ENCODE measurements at regions not wholly inside any gene's neighbourhood (a gene's known extent, or its start where the extent isn't known, plus 50 kb on each side); places are given as distances from the start of the nearest gene placed in this dataset.

DNA sequence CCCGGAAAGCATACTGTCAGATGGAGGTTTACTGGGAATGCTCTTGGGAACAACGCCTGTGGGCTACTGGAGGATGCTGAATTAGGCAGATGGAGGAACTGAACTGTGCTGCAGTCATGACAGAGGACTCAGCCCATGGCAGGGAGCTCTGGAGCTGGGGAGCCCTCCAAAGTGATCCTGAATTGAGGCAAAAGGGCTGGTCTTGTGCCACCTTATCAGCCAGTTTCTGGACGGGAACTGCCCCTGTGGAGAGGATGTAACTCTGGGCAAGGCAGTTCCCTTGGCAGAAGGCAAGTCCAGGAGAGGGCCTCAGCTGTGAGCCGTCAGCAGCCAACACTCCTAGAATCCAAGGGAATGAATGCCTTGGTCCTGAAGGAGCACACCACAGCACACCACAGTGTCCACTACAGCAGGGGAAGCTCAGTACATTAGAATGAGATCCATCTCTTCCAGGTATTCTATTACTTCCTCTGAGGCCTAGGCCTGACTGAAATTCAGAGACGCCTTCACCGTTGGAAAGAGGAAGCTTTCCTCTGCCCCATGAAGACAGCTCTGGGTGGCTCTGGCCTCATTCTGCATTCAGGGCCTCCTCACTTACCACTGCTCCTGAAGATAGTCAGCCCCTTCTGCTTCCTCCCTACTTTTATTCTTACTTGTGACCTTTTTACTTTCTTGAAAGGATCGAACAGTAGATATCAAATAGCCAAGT lies 139.6 kb upstream of the GPR26 start:
- TF ChIP-seq EZH2phosphoT487 (IDR thresholded peaks at IDR 0.05; ENCODE audit: insufficient read depth, low read depth) (no peak), EZH2 (IDR thresholded peaks at IDR 0.05; ENCODE audit: insufficient read depth, poor library complexity, severe bottlenecking) (no peak)

Data from GM23248 (cell line).